ENCODE measurements at regions not wholly inside any gene's neighbourhood (a gene's known extent, or its start where the extent isn't known, plus 50 kb on each side); places are given as distances from the start of the nearest gene placed in this dataset.
"Not testable (repeated sequence)": the region's sequence is repeated elsewhere in the genome, so short reads cannot be mapped to it uniquely, and the experiment has no call there.

DNA sequence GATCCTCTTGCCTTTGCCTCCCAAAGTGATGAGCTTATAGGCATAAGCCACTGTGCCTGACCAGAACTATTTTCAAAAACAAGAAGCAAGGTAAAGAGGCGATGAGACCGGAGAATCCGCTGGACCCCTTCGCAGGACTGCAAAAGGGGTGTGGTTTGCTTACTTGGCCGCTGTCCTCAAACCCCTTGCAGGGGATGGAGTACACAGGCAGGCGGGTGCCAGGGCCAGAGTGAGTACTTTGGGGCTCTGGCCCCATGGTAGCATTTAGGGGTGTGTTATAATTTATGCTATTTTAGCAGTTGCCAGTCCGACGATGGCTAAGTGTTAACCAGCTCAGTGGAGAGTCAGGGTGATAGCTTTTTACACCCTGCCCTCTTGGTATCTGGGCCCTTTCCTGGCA, 1454.9 kb downstream of the HACE1 start:
- TF ChIP-seq POLR2AphosphoS5 (IDR thresholded peaks at IDR 0.05; ENCODE audit: low read depth, low read length) (no peak), POLR2A (IDR thresholded peaks at IDR 0.05; ENCODE audit: low read depth, low read length) (no peak), TAF1 (IDR thresholded peaks at IDR 0.05; ENCODE audit: borderline replicate concordance, low read depth, low read length) (no peak)
- DNase-seq (ENCODE audit: insufficient read length) (no peak), FAIRE-seq (no peak)

DNA sequence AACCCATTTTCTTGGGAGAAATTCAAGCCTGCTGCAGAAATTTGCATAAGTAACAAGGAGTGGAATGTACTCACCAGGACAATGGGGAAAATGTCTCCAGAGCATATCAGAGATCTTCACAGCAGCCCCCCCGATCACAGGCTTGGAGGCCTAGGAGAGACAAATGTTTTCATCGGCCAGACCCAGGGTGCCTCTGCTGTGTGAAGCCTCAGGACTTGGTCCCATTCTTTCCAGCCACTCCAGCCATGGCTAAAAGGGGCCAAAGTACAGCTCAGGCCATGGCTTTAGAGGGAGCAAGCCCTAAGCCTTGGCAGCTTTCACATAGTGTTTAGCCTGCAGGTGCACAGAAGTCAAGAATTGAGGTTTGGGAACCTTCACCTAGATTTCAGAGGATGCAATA, 1463.0 kb downstream of the HACE1 start:
- FAIRE-seq (no peak), DNase-seq (ENCODE audit: insufficient read length) (no peak)
- no peak for TF ChIP-seq POLR2AphosphoS5 (IDR thresholded peaks at IDR 0.05; ENCODE audit: low read depth, low read length)
- no peak for TF ChIP-seq POLR2A (IDR thresholded peaks at IDR 0.05; ENCODE audit: low read depth, low read length)
- TF ChIP-seq TAF1 (IDR thresholded peaks at IDR 0.05; ENCODE audit: borderline replicate concordance, low read depth, low read length), result no peak

DNA sequence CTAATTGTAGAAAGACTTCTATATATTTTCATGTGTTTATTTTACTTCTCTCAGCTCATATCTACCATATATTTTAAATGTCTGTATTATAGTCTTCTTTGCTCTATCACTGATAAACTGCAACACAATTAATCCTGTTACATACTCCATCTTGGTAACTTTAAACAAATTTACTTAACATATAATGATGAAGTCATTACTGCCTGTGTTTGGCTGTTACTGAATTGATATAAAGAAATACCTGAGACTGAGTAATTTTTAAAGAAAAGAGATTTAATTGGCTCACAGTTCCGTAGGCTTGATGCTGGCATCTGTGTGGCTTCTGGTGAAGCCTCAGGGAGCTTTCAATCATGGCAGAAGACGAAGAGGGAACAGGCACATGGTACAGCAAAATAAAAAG, 1480.4 kb downstream of the HACE1 start:
- FAIRE-seq, result no peak
- no peak for TF ChIP-seq POLR2AphosphoS5 (IDR thresholded peaks at IDR 0.05; ENCODE audit: low read depth, low read length)
- TF ChIP-seq TAF1 (IDR thresholded peaks at IDR 0.05; ENCODE audit: borderline replicate concordance, low read depth, low read length), result no peak
- TF ChIP-seq POLR2A (IDR thresholded peaks at IDR 0.05; ENCODE audit: low read depth, low read length), result no peak

DNA sequence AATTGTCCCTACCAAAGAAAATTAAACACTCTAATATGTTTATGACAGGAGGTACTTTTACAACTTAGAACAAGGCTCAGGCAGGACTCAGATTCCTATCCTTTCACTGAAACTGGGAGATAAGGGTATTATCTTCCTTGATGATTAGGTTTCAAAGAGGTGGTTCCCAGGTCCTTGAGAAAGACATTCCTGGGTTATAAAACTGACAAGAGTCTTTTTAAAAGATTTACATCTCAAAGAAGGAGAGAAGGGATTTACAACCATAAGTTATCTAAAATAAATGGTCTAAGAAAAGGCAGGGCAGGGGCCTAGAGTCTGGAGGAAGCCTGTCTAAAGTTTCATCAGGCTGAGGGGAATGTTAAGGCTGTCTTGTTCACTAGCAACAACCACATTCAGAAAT, 1492.5 kb downstream of the HACE1 start:
- DNase-seq (ENCODE audit: insufficient read length) (no peak), FAIRE-seq (no peak)
- TF ChIP-seq TAF1 (IDR thresholded peaks at IDR 0.05; ENCODE audit: borderline replicate concordance, low read depth, low read length) (no peak), POLR2AphosphoS5 (IDR thresholded peaks at IDR 0.05; ENCODE audit: low read depth, low read length) (no peak), POLR2A (IDR thresholded peaks at IDR 0.05; ENCODE audit: low read depth, low read length) (no peak)

More for the DNA sequence above, 1480.4 kb downstream of the HACE1 start:
- no peak for DNase-seq (ENCODE audit: insufficient read length)

DNA sequence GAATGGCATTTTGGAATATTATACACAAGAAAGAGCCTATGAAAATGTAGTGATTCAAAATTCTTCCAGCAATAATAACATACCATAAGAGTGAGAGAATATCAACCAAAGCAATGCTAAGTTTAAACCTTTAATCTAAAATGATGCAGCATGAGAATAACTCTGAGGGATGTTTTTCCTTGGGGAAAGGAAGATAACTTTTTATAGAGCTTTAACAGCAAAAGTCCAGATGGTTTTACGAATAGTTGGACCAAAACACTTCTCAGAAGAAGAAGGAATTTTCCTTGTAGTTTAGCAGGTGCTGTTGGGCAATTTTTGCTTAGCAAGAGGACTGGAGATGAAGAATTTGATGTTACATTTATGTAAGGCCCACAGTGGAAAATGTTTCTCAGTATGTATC, 1503.2 kb downstream of the HACE1 start:
- no peak for FAIRE-seq

DNA sequence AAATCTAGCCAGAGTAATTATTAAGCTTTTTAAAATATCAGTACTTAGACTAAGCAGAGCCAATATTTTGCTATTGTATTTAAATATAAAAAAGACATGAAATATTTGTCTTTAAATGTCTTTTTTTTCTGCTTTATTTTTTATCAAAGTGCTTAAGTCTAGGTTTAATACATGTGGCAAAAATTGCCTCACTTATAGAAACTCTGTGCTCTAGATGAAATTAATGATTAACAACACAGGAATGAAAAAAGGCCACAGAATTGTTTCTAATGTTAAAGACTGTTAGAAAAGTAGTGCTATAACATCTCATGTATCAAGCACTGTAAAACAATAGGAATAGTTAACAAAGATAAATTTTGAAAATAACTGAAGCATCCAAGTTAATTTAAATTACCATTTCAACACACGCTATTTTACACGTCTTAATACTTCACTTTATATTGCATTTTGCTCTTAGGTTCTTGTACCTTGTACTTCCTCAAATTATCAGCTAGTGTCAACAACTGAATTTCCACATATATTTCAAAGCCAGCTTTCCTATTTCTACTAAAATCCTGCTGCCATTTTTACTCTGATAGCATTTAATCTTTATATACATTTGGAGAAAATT, 1515.1 kb downstream of the HACE1 start:
- TF ChIP-seq TAF1 (IDR thresholded peaks at IDR 0.05; ENCODE audit: borderline replicate concordance, low read depth, low read length) (no peak), POLR2A (IDR thresholded peaks at IDR 0.05; ENCODE audit: low read depth, low read length) (no peak), POLR2AphosphoS5 (IDR thresholded peaks at IDR 0.05; ENCODE audit: low read depth, low read length) (no peak)
- no peak for FAIRE-seq
- DNase-seq (ENCODE audit: insufficient read length), result no peak

More for the DNA sequence above, 1503.2 kb downstream of the HACE1 start:
- no peak for DNase-seq (ENCODE audit: insufficient read length)
- TF ChIP-seq POLR2A (IDR thresholded peaks at IDR 0.05; ENCODE audit: low read depth, low read length), result no peak

DNA sequence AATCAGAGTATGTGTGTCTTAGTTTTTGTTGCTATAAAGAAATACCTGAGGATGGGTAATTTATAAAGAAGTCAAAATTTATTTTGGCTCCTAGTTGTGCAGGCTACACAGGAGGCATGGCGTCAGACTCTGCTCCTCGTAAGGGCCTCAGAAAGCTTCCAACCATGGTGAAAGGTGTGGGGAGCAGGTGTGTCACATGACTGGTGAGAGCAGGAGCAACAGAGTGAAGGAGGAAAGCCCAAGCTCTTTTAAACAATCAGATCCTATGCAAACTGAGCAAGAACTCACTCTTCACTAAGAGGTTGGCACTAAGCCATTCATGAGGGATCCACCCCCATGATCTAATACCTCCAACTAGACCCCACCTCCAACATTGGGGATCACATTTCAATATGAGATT, 1524.3 kb downstream of the HACE1 start:
- no peak for FAIRE-seq
- DNase-seq (ENCODE audit: insufficient read length), result no peak
- TF ChIP-seq POLR2AphosphoS5 (IDR thresholded peaks at IDR 0.05; ENCODE audit: low read depth, low read length) (no peak), POLR2A (IDR thresholded peaks at IDR 0.05; ENCODE audit: low read depth, low read length) (no peak), TAF1 (IDR thresholded peaks at IDR 0.05; ENCODE audit: borderline replicate concordance, low read depth, low read length) (no peak)

DNA sequence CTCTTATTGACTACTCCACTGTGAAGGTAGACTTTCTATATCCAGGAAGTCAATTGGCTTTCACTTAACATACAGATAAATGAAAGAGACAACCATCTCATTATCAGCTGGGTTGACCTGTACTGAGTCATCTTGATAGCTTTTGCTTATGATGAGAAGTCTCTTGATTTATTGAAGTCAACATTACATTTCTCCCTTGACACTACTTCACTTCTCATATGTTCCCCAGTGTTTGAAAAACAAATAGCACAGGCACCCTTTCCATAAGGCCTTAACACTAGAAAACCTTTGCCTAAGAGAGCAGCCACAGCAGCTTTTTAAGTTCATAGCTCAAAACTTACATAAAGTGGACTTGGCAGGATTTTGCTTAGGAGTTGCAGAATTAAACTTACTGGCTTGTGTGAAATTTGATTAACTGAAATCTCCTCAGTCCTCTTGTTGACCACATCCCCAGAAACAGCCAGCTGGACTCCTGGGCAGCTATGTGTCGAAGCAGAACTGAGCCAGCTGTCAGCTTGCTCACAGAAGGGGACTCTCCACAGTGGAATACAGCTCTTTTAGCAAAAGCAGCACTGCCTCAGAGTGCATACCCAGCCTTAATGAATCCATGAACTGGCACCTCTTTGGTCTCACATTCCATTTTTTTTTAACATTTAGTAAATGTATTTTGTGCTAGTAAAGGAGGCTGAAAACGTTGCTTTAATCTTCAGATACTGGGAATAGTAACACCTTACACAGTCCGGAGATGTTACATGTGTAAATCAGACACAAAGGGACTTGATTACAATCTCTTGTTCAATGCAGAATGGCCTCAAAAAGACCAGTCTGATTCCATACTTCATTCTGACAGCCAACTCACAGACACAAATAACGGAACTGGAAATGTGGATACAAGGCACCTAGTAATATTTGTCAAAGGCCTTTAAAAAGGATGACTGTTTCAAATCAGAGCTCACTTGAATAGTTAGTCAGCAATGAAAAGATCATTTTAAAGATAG, 1532.7 kb downstream of the HACE1 start:
- DNase-seq (ENCODE audit: insufficient read length) (no peak), FAIRE-seq (no peak)
- TF ChIP-seq POLR2A (IDR thresholded peaks at IDR 0.05; ENCODE audit: low read depth, low read length) (no peak), TAF1 (IDR thresholded peaks at IDR 0.05; ENCODE audit: borderline replicate concordance, low read depth, low read length) (no peak), POLR2AphosphoS5 (IDR thresholded peaks at IDR 0.05; ENCODE audit: low read depth, low read length) (no peak)

DNA sequence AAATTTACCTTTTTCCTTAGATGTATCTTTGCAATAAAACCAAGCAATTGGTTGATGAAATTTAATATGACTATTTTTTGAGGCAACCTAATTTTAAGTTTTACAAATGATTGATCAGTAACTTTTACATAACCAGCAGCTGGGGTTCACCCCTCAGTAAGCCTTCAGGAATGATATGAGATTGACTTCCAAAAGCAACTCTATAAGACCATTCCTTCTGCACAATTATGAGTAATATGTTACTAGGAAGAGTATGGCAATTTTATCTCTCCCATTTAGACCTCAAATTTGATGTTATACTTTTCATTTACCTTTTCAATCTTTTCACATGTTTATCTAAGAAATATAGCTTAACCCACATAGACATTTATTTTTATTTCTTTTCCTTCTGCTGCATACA, 1546.3 kb downstream of the HACE1 start:
- FAIRE-seq, result no peak
- no peak for TF ChIP-seq TAF1 (IDR thresholded peaks at IDR 0.05; ENCODE audit: borderline replicate concordance, low read depth, low read length)
- DNase-seq (ENCODE audit: insufficient read length), result no peak

DNA sequence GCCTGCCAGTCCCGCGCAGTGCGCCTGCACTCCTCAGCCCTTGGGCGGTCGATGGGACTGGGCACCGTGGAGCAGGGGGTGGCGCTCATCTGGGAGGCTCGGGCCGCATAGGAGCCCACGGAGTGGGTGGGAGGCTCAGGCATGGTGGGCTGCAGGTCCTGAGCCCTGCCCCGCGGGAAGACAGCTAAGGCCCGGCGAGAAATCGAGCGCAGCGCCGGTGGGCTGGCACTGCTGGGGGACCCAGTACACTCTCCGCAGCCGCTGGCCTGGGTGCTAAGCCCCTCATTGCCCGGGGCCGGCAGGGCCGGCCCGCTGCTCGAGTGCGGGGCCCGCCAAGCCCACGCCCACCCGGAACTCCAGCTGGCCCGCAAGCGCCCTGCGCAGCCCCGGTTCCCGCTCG, 1565.3 kb downstream of the HACE1 start:
- not testable (repeated sequence) for DNase-seq (ENCODE audit: insufficient read length); FAIRE-seq

DNA sequence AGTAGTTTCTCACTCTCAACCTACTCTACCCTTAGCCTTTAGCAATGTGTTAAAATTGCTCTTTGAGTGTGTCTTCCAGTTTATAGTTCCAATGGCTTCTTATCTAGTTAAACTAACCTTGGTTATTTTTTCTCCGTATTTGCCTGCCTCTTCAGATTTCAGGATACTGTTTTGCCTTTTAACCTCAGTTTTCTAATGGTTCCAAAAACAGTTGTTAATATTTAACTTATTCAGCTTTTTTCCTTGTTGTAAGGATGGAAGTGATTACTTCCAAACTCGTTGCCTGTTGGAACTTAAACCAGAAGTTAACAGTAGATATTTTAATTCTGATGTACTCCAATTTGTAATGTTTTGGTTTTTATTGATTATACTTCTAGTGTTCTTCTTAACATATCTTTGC, 1574.9 kb downstream of the HACE1 start:
- TF ChIP-seq POLR2AphosphoS5 (IDR thresholded peaks at IDR 0.05; ENCODE audit: low read depth, low read length), result no peak
- TF ChIP-seq POLR2A (IDR thresholded peaks at IDR 0.05; ENCODE audit: low read depth, low read length), result no peak
- TF ChIP-seq TAF1 (IDR thresholded peaks at IDR 0.05; ENCODE audit: borderline replicate concordance, low read depth, low read length), result no peak
- FAIRE-seq (no peak), DNase-seq (ENCODE audit: insufficient read length) (no peak)

DNA sequence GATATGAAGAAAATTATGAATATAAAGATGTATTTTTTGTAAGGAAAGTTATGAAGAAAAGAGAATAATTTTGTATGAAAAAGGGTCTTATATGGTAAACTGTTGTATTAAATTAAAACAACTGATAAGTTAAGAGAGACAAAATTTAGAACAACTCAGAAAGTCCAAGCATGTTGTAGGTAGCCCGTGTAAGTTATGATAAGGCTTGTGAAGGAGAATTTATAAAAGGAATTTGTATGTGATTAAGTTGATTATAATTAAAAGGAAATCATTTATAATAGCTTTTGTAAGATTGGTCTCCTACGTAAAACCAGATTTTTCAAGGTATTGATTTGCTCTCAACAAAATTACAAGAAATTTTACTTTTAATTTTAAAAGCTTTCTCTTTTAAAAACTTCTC, 1579.3 kb downstream of the HACE1 start:
- FAIRE-seq, result no peak

More for the DNA sequence above, 1579.3 kb downstream of the HACE1 start:
- TF ChIP-seq POLR2AphosphoS5 (IDR thresholded peaks at IDR 0.05; ENCODE audit: low read depth, low read length), result no peak
- TF ChIP-seq POLR2A (IDR thresholded peaks at IDR 0.05; ENCODE audit: low read depth, low read length), result no peak
- TF ChIP-seq TAF1 (IDR thresholded peaks at IDR 0.05; ENCODE audit: borderline replicate concordance, low read depth, low read length), result no peak
- DNase-seq (ENCODE audit: insufficient read length), result no peak

Data from GM12892 (cell line).